ENCODE measurements at regions not wholly inside any gene's neighbourhood (a gene's known extent, or its start where the extent isn't known, plus 50 kb on each side); places are given as distances from the start of the nearest gene placed in this dataset.

GRCh38 chrX:26328608-26329319 is 112.8 kb downstream of the MAGEB5 start:
- no peak for DNase-seq (ENCODE audit: low read depth)
- in situ Hi-C loops (cut with HindIII; ENCODE audit: low pct_unique_long_range_greater_than_20kb, low sequenced_read_pairs), result no loop called here

- DNase-seq (ENCODE audit: low read depth), result no peak
- in situ Hi-C loops (cut with HindIII; ENCODE audit: low pct_unique_long_range_greater_than_20kb, low sequenced_read_pairs), result no loop called here
Measured at GRCh38 chrX:26309262-26309661, 93.3 kb downstream of the MAGEB5 start.

DNA sequence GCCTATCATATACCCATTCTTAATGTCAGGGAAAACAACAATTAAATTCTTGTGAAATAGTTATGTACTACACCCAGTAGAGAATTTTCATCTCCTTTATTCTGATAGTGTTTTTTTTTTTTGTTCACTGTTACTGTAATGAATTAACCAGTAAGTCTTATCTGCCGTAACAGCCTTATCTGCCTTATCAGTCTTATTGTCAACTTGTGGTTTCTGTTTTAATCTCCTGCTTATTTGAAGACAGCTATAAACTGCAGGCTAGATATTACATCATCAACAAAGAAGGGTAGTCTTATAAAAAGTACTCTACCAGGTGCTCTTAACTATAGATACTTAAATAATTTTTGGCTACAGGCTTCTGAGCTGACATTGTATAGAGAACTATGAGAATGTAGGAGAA is 79.5 kb downstream of the MAGEB5 start:
- in situ Hi-C loops (cut with HindIII; ENCODE audit: low pct_unique_long_range_greater_than_20kb, low sequenced_read_pairs), result no loop called here
- DNase-seq (ENCODE audit: low read depth), result no peak

GRCh38 chrX:26286836-26287235 is 70.9 kb downstream of the MAGEB5 start:
- peak; percentile 59 for DNase-seq (ENCODE audit: low read depth)
- in situ Hi-C loops (cut with HindIII; ENCODE audit: low pct_unique_long_range_greater_than_20kb, low sequenced_read_pairs), result no loop called here

Measured in Caki2 (cell line).